ENCODE measurements at regions not wholly inside any gene's neighbourhood (a gene's known extent, or its start where the extent isn't known, plus 50 kb on each side); places are given as distances from the start of the nearest gene placed in this dataset.

GRCh38 chr1:55932402-55932801, 647.0 kb downstream of the PLPP3 start (continued):
- TF ChIP-seq TCF12 (IDR thresholded peaks at IDR 0.05; ENCODE audit: low read depth, low read length) (no peak), RBBP5 (IDR thresholded peaks at IDR 0.05; ENCODE audit: borderline replicate concordance, low read depth, low read length) (no peak), CBX5 (IDR thresholded peaks at IDR 0.05; ENCODE audit: low read depth, low read length) (no peak), ATF3 (IDR thresholded peaks at IDR 0.05; ENCODE audit: insufficient read depth, low read depth, low read length) (no peak), TAF7 (optimal IDR thresholded peaks at IDR 0.05; ENCODE audit: borderline replicate concordance, low read depth, low read length) (no peak)
